Erythroblast (primary cell): ENCODE measurements at regions not wholly inside any gene's neighbourhood (a gene's known extent, or its start where the extent isn't known, plus 50 kb on each side); places are given as distances from the start of the nearest gene placed in this dataset.
"Not testable (repeated sequence)": the region's sequence is repeated elsewhere in the genome, so short reads cannot be mapped to it uniquely, and the experiment has no call there.

Experiments
- DNase-seq, 2 experiments: peaks; one replicate each; lab custom pipeline; 2025; lab: John Stamatoyannopoulos, UW
- GATA1 ChIP-seq: IDR thresholded peaks from 2 replicates; pipeline ENCODE4 v1.6.1; 2011; ENCODE audit warnings: low read depth, mild to moderate bottlenecking, control low read depth, low read length, moderate library complexity
- POLR2A ChIP-seq: IDR thresholded peaks from 2 replicates; pipeline ENCODE4 v1.6.1; 2011; ENCODE audit warnings: mild to moderate bottlenecking, low read length

- no peak for DNase-seq
- TF ChIP-seq GATA1 (no peak), POLR2A (no peak)
Observed at GRCh38 chr17:5741810-5742209, 157.5 kb upstream of the NLRP1 start.

- DNase-seq = no peak
- no peak for TF ChIP-seq GATA1
Observed at GRCh38 chr17:5745111-5745813, 161.0 kb upstream of the NLRP1 start.

GRCh38 chr17:5747276-5747675, 163.0 kb upstream of the NLRP1 start:
- no peak for TF ChIP-seq POLR2A
- no peak for TF ChIP-seq GATA1
- no peak for DNase-seq

- TF ChIP-seq GATA1 (no peak), POLR2A (no peak)
- DNase-seq = no peak
Observed at GRCh38 chr17:5747964-5748363, 163.7 kb upstream of the NLRP1 start.

- no peak for DNase-seq
- no peak for TF ChIP-seq POLR2A
Observed at GRCh38 chr17:5753421-5753820, 169.1 kb upstream of the NLRP1 start.

- DNase-seq = no peak
- TF ChIP-seq GATA1 = no peak
- TF ChIP-seq POLR2A = no peak
Observed at GRCh38 chr17:5757314-5757907, 173.1 kb upstream of the NLRP1 start.

GRCh38 chr17:5758651-5759050, 174.3 kb upstream of the NLRP1 start:
- TF ChIP-seq GATA1 = no peak
- TF ChIP-seq POLR2A = no peak
- peak; percentile 51 to 53 for DNase-seq

GRCh38 chr17:5759501-5759925, 175.2 kb upstream of the NLRP1 start:
- TF ChIP-seq GATA1 (no peak), POLR2A (no peak)
- no peak for DNase-seq

- no peak for TF ChIP-seq POLR2A
- no peak for TF ChIP-seq GATA1
- no peak for DNase-seq
Observed at GRCh38 chr17:5762191-5762590, 177.9 kb upstream of the NLRP1 start.

GRCh38 chr17:5763595-5764306, 179.4 kb upstream of the NLRP1 start:
- no peak for TF ChIP-seq POLR2A
- no peak for TF ChIP-seq GATA1
- no peak for DNase-seq

GRCh38 chr17:5769593-5770354, 185.5 kb upstream of the NLRP1 start:
- TF ChIP-seq GATA1 (no peak), POLR2A (no peak)
- DNase-seq = no peak

GRCh38 chr17:5770441-5771270, 186.3 kb upstream of the NLRP1 start:
- no peak for DNase-seq
- TF ChIP-seq GATA1 (no peak), POLR2A (no peak)

- not testable (repeated sequence) for DNase-seq
Observed at GRCh38 chr17:5771271-5771577, 186.9 kb upstream of the NLRP1 start.

- DNase-seq = not testable (repeated sequence)
Observed at GRCh38 chr17:5772017-5772416, 187.7 kb upstream of the NLRP1 start.
